GM23248 (cell line): ENCODE measurements at regions not wholly inside any gene's neighbourhood (a gene's known extent, or its start where the extent isn't known, plus 50 kb on each side); places are given as distances from the start of the nearest gene placed in this dataset.

Experiments
- DNase-seq: peaks from one replicate; pipeline ENCODE4 v3.0.0-alpha.2; 2015
- H2AFZ ChIP-seq: fragments of 200-600 bp; sonication (generic); 2 replicates; pipeline ENCODE4 v1.6.1; 2016; ENCODE audit warnings: antibody characterized with exemption
- H3F3A ChIP-seq: fragments of 200-600 bp; sonication (generic); 2 replicates; pipeline ENCODE4 v1.6.1; 2016; ENCODE audit warnings: mild to moderate bottlenecking, antibody characterized with exemption, mixed run types; ENCODE audit not compliant: insufficient read depth
- H3K27ac ChIP-seq: fragments of 200-600 bp; sonication (generic); 2 replicates; pipeline ENCODE4 v1.5.1; 2016; ENCODE audit warnings: mild to moderate bottlenecking
- H3K27me3 ChIP-seq: fragments of 200-600 bp; sonication (generic); replicated peaks from 2 replicates; pipeline ENCODE4 v1.6.1; 2016; ENCODE audit warnings: mild to moderate bottlenecking; ENCODE audit not compliant: insufficient read depth
- H3K36me3 ChIP-seq: fragments of 200-600 bp; sonication (generic); 2 replicates; pipeline ENCODE4 v1.6.1; 2016; ENCODE audit warnings: low read depth, mild to moderate bottlenecking
- H3K4me1 ChIP-seq: fragments of 200-600 bp; sonication (generic); 2 replicates; pipeline ENCODE4 v1.6.1; 2016; ENCODE audit warnings: mild to moderate bottlenecking; ENCODE audit not compliant: insufficient read depth
- H3K4me2 ChIP-seq: fragments of 200-600 bp; sonication (generic); one replicate; pipeline ENCODE4 v1.6.1; 2016; ENCODE audit warnings: mild to moderate bottlenecking; ENCODE audit not compliant: unreplicated experiment
- H3K4me3 ChIP-seq: fragments of 200-600 bp; sonication (generic); 2 replicates; pipeline ENCODE4 v1.5.1; 2016; ENCODE audit warnings: mild to moderate bottlenecking
- H3K79me2 ChIP-seq: fragments of 200-600 bp; sonication (generic); 2 replicates; pipeline ENCODE4 v1.6.1; 2016; ENCODE audit warnings: mild to moderate bottlenecking; ENCODE audit not compliant: insufficient read depth
- H3K9ac ChIP-seq: fragments of 200-600 bp; sonication (generic); 2 replicates; pipeline ENCODE4 v1.6.1; 2016; ENCODE audit warnings: mild to moderate bottlenecking
- H3K9me2 ChIP-seq: fragments of 200-600 bp; sonication (generic); 2 replicates; pipeline ENCODE4 v1.6.1; 2016; ENCODE audit warnings: mixed run types, mild to moderate bottlenecking, moderate library complexity; ENCODE audit not compliant: insufficient read depth
- H3K9me3 ChIP-seq: fragments of 200-600 bp; sonication (generic); one replicate; pipeline ENCODE4 v1.6.1; 2017; ENCODE audit warnings: low read depth
- H4K20me1 ChIP-seq: fragments of 200-600 bp; sonication (generic); 2 replicates; pipeline ENCODE4 v1.6.0; 2016; ENCODE audit not compliant: insufficient read depth
- EZH2 ChIP-seq: fragments of 200-600 bp; sonication (generic); IDR thresholded peaks from 2 replicates; pipeline ENCODE4 v1.6.1; 2018; ENCODE audit warnings: antibody characterized with exemption, mild to moderate bottlenecking; ENCODE audit not compliant: insufficient read depth, poor library complexity, severe bottlenecking
- EZH2phosphoT487 ChIP-seq: fragments of 200-600 bp; sonication (generic); IDR thresholded peaks from 2 replicates; pipeline ENCODE4 v1.6.1; 2018; ENCODE audit warnings: antibody characterized with exemption, moderate library complexity, mild to moderate bottlenecking, low read depth; ENCODE audit not compliant: insufficient read depth
- WGBS, 2 experiments: methylation state at CpG; one replicate each; pipeline ENCODE4 v1.1.6; 2015 to 2017; ENCODE audit warnings: low lambda C conversion rate in 2 of 2, low coverage in 1 of 2; ENCODE audit errors: missing lambda C conversion rate in 2 of 2; 5-methylcytosine and 5-hydroxymethylcytosine counted together
- in situ Hi-C: fragments of 300-500 bp; cut with MboI; formaldehyde crosslinking; loops from 2 replicates; pipeline ENCODE4 v1.15.0; 2020

DNA sequence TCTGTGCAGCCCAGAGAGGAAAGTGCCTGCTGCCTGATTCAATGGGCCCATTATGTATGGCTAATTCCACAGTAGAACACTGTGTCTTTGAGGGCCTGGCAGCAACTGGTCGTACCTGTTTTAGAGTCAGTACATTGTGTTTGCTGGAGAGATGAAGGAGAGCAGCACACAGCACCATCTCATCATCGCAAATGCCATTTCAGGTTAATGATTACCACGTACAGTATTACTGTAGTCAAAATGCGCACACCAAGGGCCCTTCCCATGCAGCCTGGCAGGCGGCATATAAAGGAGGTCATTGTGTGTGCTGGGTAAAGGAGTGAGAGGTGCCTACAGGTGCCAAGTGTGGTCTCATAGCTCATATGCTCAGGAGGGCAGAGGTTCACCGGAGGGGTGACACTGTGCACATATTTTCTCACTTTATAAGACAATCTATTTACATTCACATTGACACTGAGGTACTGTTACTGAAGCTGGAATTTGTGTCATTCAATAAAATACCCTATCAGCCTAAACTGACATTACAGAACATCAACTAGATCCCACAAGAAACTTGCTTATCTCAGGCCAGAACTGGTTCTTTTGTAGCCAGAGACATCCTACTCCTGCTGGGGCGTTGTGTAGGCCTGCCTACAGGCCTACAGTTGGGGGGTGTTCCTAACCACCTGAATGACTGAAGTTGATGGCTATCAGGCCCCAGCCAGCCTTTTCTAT, 90.4 kb downstream of the APIP start:
- Histone ChIP-seq H3K4me2 (no peak overlapping the region), H3K4me1 (no peaks in the 10 kb centered on the region), H3K9me2 (no peaks in the 10 kb centered on the region), H3K27me3 (peaks cover 26% of the 10 kb centered on the region), H3F3A (no peaks in the 10 kb centered on the region), H2AFZ (no peak overlapping the region), H3K9me3 (no peaks in the 10 kb centered on the region), H3K4me3 (no peak overlapping the region), H4K20me1 (no peaks in the 10 kb centered on the region), H3K79me2 (no peaks in the 10 kb centered on the region), H3K27ac (no peak overlapping the region), H3K9ac (no peak overlapping the region), H3K36me3 (no peaks in the 10 kb centered on the region)
- in situ Hi-C loops, result no loop called here
- no peak for TF ChIP-seq EZH2
- no peak for TF ChIP-seq EZH2phosphoT487
- WGBS, 2 experiments, result 78 to 79% methylated on average over 7 of the region's 7 CpGs
- DNase-seq, result no peak

DNA sequence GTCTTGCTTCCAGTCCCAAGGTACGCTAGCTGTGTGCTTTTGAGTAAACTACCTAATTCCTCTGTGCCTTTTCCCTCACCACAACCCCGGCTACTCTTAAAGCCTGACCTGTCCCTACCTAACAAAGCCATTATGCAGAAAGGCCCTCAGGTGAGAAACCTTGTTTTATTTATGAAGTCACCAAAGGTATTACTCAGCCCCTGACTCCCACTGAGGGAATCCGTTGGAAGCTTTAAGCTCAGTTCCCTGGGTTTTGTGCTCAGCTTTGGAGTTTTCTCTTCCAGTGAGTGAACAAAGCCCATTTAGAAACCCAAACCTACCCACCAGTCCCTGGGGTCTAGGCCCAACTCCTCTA, 90.9 kb downstream of the APIP start:
- Histone ChIP-seq H3K4me1 (no peaks in the 10 kb centered on the region), H3K27ac (no peak overlapping the region), H3K36me3 (no peaks in the 10 kb centered on the region), H3K9me2 (no peaks in the 10 kb centered on the region), H3K9ac (no peak overlapping the region), H3F3A (no peaks in the 10 kb centered on the region), H2AFZ (no peak overlapping the region), H3K4me2 (no peak overlapping the region), H3K27me3 (peaks cover 26% of the 10 kb centered on the region), H3K9me3 (no peaks in the 10 kb centered on the region), H3K4me3 (no peak overlapping the region), H4K20me1 (no peaks in the 10 kb centered on the region), H3K79me2 (no peaks in the 10 kb centered on the region)
- DNase-seq, result no peak
- 37 to 45% methylated on average over 3 of the region's 3 CpGs for WGBS, 2 experiments
- in situ Hi-C loops, result no loop called here
- no peak for TF ChIP-seq EZH2phosphoT487
- TF ChIP-seq EZH2, result no peak

DNA sequence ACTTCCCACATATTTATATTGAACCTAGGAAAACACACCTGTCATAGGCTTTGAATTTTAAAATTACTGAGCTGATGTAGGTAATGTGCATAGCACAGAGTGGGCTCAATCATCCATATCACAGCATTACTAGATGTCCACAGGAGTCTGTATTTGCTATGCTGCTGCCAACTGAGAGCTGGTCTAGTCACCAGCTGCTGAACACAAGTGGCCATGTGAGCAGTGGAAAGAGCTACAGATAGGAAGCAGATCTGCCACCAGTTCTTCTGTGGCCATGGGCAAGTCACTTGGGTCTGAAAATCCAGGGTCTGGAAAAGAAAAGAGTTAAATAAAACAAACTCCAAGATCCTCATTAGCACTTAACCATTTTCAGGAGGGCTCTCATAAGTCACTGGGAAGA, 91.8 kb downstream of the APIP start:
- H3K9me2 ChIP-seq, result no peaks in the 10 kb centered on the region
- TF ChIP-seq EZH2phosphoT487 (no peak), EZH2 (no peak)

DNA sequence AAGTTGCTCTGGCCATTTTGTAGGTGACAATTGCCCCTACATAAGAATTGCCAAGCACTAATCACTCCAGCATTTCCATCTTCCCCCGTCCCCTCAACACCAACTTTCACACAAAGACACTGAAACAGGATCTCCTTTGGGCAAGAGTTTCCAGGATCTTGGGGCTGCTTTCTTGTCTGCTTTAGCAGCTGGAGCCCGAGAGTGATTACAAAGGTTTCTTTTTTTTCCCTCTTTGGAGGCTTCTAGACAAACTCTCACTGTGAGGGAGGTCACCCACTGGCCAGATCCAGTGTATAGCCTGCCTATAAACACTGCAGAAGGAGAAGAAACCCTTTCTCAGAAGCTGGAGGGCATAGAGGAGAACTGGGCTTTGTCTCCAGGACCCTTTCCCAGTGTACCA, 92.5 kb downstream of the APIP start:
- no peak overlapping the region for H3K9ac ChIP-seq
- H4K20me1 ChIP-seq, result no peaks in the 10 kb centered on the region
- H3K79me2 ChIP-seq, result no peaks in the 10 kb centered on the region
- H3K9me3 ChIP-seq, result no peaks in the 10 kb centered on the region
- H3F3A ChIP-seq, result no peaks in the 10 kb centered on the region
- 4 to 14% methylated on average over 2 of the region's 2 CpGs for WGBS, 2 experiments
- peaks cover 26% of the 10 kb centered on the region for H3K27me3 ChIP-seq
- H3K4me3 ChIP-seq, result no peak overlapping the region
- in situ Hi-C loops, result no loop called here
- no peak overlapping the region for H2AFZ ChIP-seq
- no peaks in the 10 kb centered on the region for H3K9me2 ChIP-seq
- no peak for DNase-seq
- no peak overlapping the region for H3K27ac ChIP-seq
- no peak overlapping the region for H3K4me2 ChIP-seq
- H3K36me3 ChIP-seq, result no peaks in the 10 kb centered on the region
- no peak for TF ChIP-seq EZH2
- TF ChIP-seq EZH2phosphoT487, result no peak
- H3K4me1 ChIP-seq, result no peaks in the 10 kb centered on the region

More for the DNA sequence above, 91.8 kb downstream of the APIP start:
- DNase-seq, result no peak
- Histone ChIP-seq H3F3A (no peaks in the 10 kb centered on the region), H3K4me2 (no peak overlapping the region), H3K9ac (no peak overlapping the region), H3K4me1 (no peaks in the 10 kb centered on the region), H2AFZ (no peak overlapping the region), H3K4me3 (no peak overlapping the region), H3K36me3 (no peaks in the 10 kb centered on the region), H3K27ac (no peak overlapping the region), H3K27me3 (peaks cover 26% of the 10 kb centered on the region), H4K20me1 (no peaks in the 10 kb centered on the region), H3K79me2 (no peaks in the 10 kb centered on the region), H3K9me3 (no peaks in the 10 kb centered on the region)
- in situ Hi-C loops, result no loop called here

GRCh38 chr11:34823197-34823596, 93.0 kb downstream of the APIP start:
- 23 to 27% methylated on average over 3 of the region's 3 CpGs for WGBS, 2 experiments
- Histone ChIP-seq H2AFZ (no peak overlapping the region), H3K4me3 (no peak overlapping the region), H3K4me1 (no peaks in the 10 kb centered on the region), H3K27ac (no peak overlapping the region), H3K79me2 (no peaks in the 10 kb centered on the region), H4K20me1 (no peaks in the 10 kb centered on the region), H3K27me3 (peaks cover 26% of the 10 kb centered on the region), H3K4me2 (no peak overlapping the region), H3K9me3 (no peaks in the 10 kb centered on the region), H3K9me2 (no peaks in the 10 kb centered on the region), H3K36me3 (no peaks in the 10 kb centered on the region), H3F3A (no peaks in the 10 kb centered on the region), H3K9ac (no peak overlapping the region)
- in situ Hi-C loops, result no loop called here
- no peak for TF ChIP-seq EZH2phosphoT487
- TF ChIP-seq EZH2, result no peak
- DNase-seq, result no peak
